Middle frontal gyrus (tissue), 1 donor: ENCODE measurements at regions not wholly inside any gene's neighbourhood (a gene's known extent, or its start where the extent isn't known, plus 50 kb on each side); places are given as distances from the start of the nearest gene placed in this dataset.

Experiments used
- DNase-seq: peaks from one replicate; pipeline ENCODE4 v3.0.0-alpha.2; 2015; ENCODE audit warnings: low spot score; ENCODE audit errors: extremely low spot score

DNA sequence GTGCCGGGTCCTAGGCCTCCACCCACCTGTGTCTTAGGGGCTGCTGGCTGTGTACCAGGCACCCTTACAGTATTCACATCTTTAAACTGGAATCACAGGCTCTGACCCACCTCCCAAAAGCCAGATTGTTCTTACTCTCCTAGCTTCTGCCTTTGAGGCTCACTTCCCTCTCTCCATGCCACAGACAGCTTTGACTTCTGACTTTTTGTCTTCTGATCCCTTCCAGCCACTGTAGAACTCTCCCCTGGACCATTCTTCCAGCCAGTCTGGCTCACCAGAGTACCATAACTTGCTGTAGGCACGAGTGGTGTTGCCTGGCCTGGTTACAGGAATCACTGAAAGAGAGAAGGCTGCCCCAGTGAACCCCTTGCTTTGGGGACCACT, 58.1 kb upstream of the STUM start:
- no peak for DNase-seq

DNA sequence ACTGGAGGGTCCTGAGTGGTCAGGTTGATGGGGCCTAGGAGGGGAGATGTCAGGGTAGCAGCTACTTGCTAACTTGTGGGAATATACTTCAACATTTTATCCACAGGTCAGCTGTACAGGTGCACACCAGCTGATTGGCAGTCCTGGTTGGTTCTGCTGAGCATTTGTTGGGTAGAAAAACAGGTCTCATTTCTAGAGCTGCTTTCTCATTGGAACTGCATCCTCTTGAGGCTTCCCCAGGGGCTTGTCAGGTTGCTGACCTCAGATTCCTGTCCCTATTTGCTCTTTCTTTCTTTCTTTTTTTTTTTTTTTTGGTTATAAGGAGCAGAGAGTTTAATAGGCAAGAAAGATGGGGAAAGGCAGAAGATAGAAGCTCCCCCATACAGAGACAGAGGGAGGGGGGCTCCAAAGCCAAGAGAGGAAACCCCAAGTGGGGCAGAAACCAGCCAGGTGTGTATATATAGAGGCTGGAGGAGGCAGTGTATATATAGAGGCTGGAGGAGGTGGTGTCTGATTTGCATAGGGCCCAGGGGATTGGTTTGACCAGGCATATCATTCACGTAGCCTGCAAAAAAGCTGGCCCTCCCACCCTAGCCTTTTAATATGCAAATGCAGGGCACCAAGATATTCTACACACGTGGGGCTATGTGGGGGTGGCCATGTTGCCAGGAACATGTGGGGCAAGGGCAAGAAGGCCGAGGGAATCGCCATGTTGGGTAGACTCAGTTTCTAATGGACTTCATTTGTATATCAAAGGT, 57.3 kb upstream of the STUM start:
- DNase-seq = no peak

DNA sequence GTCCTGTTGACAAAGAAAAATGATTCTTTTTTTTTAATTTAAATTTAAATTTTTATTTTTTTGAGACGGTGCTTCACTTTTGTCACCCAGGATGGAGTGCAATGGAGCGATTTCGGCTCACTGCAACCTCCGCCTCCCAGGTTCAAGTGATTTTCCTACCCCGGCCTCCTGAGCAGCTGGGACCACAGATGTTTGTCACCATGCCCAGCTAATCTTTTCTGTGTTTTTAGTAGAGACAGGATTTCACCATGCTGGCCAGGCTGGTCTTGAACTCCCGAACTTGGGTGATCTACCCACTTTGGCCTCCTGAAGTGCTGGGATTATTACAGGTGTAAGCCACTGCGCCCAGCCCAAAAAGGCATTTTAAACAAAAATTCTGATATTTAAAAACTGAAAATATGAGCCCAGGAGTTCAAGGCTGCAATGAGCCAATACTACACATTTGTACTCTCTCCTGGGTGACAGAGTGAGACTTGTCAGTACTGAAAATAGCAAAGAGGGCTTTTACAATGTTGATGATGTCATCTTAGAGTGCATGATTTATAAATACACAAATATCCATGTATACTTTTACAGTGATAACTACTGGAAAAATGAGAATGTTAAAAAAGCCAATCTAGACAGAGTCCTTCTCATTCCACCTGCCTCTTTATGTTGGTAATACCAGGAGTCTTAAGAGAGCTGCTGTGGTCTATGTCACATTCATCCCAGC, 56.0 kb upstream of the STUM start:
- DNase-seq = no peak

DNA sequence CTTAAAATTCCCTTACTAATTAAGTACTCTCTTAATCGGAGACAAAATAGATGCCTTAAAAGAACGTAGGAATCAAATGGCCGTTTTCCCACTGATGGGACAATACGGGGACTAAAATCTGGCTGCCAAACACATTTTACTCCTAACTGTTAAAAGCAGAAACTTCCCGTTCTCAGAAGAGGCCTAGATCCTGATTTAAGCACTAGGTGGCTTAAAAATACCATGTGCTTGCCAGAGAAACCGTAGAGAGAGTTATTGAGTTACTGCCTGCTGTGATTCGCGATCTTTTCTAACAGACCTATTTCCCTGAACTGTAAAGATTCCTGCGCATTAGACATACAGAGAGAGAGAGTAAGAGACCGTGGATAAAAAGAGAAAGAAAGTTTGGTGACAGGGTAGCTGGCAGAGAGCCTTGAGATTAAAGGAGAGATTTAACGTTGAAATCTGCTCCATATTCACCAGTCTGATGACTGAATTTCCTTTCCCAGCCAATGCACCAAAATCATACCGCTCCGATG, 54.4 kb upstream of the STUM start:
- DNase-seq = no peak

DNA sequence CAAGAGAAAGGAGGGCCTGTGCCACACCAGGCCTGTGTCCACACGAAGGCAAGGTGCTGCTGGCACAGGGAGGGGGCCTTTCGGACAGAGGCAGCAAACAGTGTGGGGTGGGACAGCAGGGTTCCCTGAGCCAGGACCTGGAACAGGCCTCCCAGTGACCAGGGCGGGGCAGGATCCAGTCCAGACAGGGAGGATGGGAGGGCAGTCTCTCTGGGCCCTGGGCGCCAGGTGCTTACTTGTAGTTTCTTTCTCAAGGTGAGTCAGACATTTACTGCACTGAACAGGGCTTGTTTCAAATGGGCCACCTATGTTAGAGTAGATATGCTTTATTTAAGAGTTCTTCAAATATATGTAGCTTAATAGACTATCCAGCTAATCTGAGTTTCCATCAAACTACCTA, 52.8 kb upstream of the STUM start:
- DNase-seq = no peak

DNA sequence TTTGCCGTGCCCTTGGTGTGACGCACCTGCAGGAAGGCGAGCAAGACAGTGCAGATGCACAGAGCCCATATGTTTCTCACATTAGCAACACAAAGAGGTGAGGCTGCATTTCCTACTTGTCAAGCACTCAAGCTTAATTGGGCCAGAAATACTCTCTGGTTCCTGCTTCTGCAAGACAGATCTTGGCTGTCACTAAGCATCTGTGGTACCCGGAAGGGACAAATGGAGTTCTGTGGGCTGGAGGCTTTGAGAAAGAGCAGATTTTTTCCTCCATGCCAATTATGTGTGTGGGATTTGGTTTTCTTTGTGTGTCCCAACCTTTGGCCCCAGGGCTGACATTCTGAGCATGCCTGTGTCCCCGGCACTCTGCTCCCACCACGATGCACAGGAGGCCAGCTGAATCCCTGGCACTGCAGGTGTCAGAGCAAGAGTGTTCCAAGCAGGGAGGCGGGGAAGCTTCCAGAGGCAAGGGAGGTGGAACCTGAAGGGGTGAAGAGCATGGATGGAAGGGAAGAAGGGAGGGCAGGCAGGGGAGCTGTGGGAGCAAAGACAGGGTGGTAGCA, 52.0 kb upstream of the STUM start:
- DNase-seq = no peak

DNA sequence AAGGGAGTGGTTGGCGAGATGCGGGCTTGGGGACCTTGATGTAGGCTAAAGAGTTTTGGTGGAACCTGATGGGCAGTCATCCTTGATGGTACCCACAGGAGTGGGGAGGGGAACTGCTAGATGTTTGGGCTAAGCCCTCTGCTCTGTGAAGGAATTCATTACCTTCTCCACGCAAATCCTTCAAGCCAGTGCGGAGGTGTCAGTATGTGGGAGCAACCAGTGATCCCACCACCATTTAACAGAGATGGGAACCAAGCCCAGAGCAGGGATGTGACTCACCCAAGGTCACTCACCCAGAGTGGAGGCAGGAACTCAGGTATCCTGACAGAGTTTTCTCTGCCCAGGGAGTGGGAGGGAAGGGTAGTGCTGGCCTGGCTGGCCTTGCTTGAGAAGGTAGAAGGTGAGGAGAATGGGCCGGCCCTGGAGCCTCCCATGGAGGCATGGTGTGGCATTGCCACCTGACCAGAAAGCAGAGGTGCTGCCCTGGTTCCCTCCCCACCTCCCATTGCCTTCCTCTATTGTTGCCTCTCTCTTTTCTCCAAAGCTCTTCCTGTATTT, 51.2 kb upstream of the STUM start:
- DNase-seq = no peak

DNA sequence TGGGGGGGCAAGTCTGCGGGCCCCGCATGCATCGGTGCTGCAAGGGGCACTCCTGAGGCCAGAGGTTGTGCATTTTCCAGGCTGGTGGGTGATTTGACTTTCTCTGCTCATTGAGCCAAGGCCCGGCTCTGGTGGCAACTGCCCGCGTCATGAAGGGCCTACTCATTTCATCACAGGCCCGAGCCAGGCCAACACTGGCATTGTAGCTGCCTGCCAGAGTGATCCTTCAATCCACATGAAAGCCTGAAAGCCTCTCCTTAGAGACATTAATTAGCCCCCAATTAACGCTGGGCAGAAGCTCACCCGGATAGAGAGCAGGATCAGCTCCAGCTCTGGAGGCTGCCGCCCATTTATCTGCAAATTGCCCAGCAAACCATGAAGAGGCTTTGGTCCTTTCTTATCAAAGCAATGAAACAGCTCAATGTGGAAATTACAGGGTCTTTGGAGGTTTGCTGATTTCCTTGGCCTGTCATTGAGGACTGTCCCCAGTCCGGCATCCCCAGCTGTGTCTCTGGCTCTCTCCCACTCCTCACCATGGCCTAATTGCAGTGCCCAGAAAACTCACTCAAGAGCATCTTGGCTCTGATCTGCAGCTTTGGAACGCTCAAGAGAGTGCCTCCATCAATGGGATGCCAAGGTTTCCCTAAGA, 50.4 kb upstream of the STUM start:
- DNase-seq = peak; percentile 32

DNA sequence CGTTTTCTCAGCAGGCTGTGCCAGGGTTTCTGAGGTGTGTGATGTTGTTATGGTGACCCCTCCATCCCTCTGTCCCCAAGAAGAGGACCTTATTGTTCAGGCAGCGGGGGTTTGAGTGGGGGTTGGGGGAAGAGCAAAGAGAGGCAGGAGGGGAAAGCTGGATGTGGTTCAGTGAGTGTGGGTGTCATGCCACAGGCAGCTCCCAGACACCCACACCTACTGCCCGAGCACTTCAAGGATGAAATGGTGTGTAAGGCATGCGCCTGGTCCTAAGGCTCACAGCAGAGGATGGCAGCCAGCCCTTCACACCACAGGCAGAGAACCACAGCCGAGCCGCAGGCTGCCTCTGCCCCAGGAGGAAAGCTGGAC, 49.9 kb upstream of the STUM start:
- DNase-seq = no peak
